Activated naive CD4-positive, alpha-beta T cell treated with Interleukin-2 at 50 U/mL for 16 hours (primary cell): ENCODE measurements at regions not wholly inside any gene's neighbourhood (a gene's known extent, or its start where the extent isn't known, plus 50 kb on each side); places are given as distances from the start of the nearest gene placed in this dataset.
"Not testable (repeated sequence)": the region's sequence is repeated elsewhere in the genome, so short reads cannot be mapped to it uniquely, and the experiment has no call there.

Experiments used
- DNase-seq: peaks from one replicate; pipeline ENCODE4 v3.0.0-alpha.2; 2020

- DNase-seq: not testable (repeated sequence)
These were observed 763.4 kb downstream of the DHX35 start for GRCh38 chr20:39725513-39725912.

- no peak for DNase-seq
These were observed 757.1 kb downstream of the DHX35 start for GRCh38 chr20:39719293-39719692.

- no peak for DNase-seq
These were observed 755.8 kb downstream of the DHX35 start for GRCh38 chr20:39717936-39718335.

GRCh38 chr20:39716796-39717341 lies 754.7 kb downstream of the DHX35 start:
- no peak for DNase-seq

GRCh38 chr20:39713076-39713840 lies 751.1 kb downstream of the DHX35 start:
- no peak for DNase-seq

- no peak for DNase-seq
These were observed 744.1 kb downstream of the DHX35 start for GRCh38 chr20:39706184-39706663.

- DNase-seq: no peak
These were observed 742.9 kb downstream of the DHX35 start for GRCh38 chr20:39705032-39705431.

GRCh38 chr20:39703357-39703756 lies 741.2 kb downstream of the DHX35 start:
- not testable (repeated sequence) for DNase-seq

GRCh38 chr20:39702701-39703349 lies 740.7 kb downstream of the DHX35 start:
- DNase-seq: no peak

GRCh38 chr20:39700528-39700927 lies 738.4 kb downstream of the DHX35 start:
- DNase-seq: no peak

- no peak for DNase-seq
These were observed 737.1 kb downstream of the DHX35 start for GRCh38 chr20:39699166-39699725.

GRCh38 chr20:39698752-39699151 lies 736.6 kb downstream of the DHX35 start:
- no peak for DNase-seq

- no peak for DNase-seq
These were observed 729.2 kb downstream of the DHX35 start for GRCh38 chr20:39691151-39691862.

GRCh38 chr20:39676857-39677391 lies 714.8 kb downstream of the DHX35 start:
- DNase-seq: no peak

GRCh38 chr20:39676241-39676640 lies 714.1 kb downstream of the DHX35 start:
- DNase-seq: no peak

GRCh38 chr20:39674842-39675241 lies 712.7 kb downstream of the DHX35 start:
- no peak for DNase-seq

GRCh38 chr20:39670988-39671387 lies 708.8 kb downstream of the DHX35 start:
- no peak for DNase-seq

- DNase-seq: no peak
These were observed 707.5 kb downstream of the DHX35 start for GRCh38 chr20:39669659-39670058.

GRCh38 chr20:39668038-39668437 lies 705.9 kb downstream of the DHX35 start:
- no peak for DNase-seq

- no peak for DNase-seq
These were observed 699.7 kb downstream of the DHX35 start for GRCh38 chr20:39661833-39662232.

- no peak for DNase-seq
These were observed 698.8 kb downstream of the DHX35 start for GRCh38 chr20:39660965-39661364.

GRCh38 chr20:39660226-39660625 lies 698.1 kb downstream of the DHX35 start:
- DNase-seq: no peak
